ENCODE measurements at regions not wholly inside any gene's neighbourhood (a gene's known extent, or its start where the extent isn't known, plus 50 kb on each side); places are given as distances from the start of the nearest gene placed in this dataset.
A peak's percentile ranks its signal among the peaks of the same experiment; 100 is the strongest.
"Not testable (repeated sequence)": the region's sequence is repeated elsewhere in the genome, so short reads cannot be mapped to it uniquely, and the experiment has no call there.

DNA sequence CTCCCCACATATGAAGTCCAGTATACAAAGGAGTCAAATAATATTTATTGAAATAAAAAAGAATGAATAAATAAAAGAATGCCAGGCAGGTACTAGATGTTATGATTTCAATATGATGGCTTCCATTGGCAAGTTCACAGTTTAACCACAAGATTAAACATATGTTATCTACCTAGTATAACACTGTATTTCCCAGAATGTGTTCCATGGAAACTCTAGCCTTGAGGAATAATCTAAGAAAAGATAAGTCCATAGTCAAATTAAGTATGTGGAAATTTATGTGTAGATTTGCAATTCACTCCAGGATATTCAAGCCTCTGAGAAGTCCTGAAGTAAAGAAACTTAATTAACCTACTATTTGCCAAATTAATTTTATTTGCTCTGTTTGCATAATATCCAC, 71.1 kb upstream of the FMNL2 start:
- TF ChIP-seq, protein P1, sequence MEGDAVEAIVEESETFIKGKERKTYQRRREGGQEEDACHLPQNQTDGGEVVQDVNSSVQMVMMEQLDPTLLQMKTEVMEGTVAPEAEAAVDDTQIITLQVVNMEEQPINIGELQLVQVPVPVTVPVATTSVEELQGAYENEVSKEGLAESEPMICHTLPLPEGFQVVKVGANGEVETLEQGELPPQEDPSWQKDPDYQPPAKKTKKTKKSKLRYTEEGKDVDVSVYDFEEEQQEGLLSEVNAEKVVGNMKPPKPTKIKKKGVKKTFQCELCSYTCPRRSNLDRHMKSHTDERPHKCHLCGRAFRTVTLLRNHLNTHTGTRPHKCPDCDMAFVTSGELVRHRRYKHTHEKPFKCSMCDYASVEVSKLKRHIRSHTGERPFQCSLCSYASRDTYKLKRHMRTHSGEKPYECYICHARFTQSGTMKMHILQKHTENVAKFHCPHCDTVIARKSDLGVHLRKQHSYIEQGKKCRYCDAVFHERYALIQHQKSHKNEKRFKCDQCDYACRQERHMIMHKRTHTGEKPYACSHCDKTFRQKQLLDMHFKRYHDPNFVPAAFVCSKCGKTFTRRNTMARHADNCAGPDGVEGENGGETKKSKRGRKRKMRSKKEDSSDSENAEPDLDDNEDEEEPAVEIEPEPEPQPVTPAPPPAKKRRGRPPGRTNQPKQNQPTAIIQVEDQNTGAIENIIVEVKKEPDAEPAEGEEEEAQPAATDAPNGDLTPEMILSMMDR (conservative IDR thresholded peaks at IDR 0.05; ENCODE audit: low read length), result no peak
- DNase-seq (ENCODE audit: low read depth), result no peak

DNA sequence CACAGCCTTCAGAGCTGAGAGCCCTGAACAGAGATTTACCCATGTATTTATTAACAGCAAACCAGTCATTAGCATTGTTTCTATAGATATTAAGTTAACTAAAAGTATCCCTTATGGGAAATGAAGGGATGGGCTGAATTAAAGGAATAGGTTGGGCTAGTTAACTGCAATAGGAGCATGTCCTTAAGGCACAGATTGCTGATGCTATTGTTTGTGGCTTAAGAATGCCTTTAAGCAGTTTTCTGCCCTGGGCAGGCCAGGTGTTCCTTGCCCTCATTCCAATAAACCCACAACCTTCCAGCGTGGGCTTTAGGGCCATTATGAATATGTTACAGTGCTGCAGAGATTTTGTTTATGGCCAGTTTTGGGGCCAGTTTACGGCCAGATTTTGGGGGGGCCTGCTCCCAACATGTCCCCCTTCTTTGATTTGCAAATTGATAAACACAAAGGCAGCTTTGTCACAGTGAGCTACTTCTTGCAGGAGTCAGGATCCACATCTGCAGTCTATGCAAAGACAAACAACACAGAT, 61.2 kb upstream of the FMNL2 start:
- not testable (repeated sequence) for DNase-seq (ENCODE audit: low read depth)

More for the DNA sequence above, 71.1 kb upstream of the FMNL2 start:
- H3K4me3 ChIP-seq (ENCODE audit: low read length), result no peak overlapping the region

DNA sequence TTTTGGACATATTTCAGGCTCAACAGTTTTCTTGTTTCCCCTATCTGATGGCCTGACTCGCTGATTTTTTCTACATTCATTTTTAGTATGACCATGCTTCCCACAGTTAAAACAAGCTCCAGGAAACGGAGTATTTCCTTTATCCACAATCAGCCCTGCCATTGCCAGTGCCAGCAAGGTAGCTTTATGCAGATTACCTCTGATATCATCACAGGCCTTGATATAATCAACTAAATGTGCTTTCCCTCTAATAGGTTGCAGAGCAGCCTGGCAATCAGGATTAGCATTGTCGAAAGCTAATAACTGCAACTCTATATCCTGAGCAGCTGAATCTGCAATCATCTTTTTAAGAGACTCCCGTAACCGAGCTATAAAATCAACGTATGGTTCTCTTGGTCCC, 57.1 kb upstream of the FMNL2 start:
- H3K4me3 ChIP-seq (ENCODE audit: low read length); DNase-seq (ENCODE audit: low read depth): not testable (repeated sequence)

More for the DNA sequence above, 61.2 kb upstream of the FMNL2 start:
- H3K4me3 ChIP-seq (ENCODE audit: low read length), result not testable (repeated sequence)

DNA sequence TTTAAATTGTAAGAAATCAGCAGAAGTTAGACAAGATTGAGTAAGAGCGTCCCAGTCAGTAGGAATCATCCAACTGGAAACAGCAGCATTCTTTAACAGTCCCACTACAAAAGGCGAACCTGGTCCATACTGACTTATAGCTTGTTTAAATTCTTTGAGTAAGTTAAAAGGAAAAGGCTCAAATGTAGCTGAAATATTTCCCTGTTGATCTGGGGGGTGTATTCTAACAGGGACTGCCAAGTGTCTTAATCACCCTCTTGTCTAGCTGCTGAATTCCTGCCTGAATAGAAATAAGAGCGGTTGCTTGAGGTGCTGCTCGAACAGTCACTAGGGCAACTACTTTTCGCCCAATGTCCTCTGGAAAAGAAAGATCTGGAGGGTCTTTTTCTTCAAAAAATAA, 56.4 kb upstream of the FMNL2 start:
- DNase-seq (ENCODE audit: low read depth), result peak; percentile 38
- no peak overlapping the region for H3K4me3 ChIP-seq (ENCODE audit: low read length)
- TF ChIP-seq, protein P1 (conservative IDR thresholded peaks at IDR 0.05; ENCODE audit: low read length), result no peak

DNA sequence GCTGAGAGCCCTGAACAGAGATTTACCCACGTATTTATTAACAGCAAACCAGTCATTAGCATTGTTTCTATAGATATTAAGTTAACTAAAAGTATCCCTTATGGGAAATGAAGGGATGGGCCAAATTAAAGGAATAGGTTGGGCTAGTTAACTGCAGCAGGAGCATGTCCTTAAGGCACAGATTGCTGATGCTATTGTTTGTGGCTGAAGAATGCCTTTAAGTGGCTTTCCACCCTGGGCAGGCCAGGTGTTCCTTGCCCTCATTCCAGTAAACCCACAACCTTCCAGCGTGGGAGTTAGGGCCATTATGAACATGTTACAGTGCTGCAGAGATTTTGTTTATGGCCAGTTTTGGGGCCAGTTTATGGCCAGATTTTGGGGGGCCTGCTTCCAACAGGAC, 55.6 kb upstream of the FMNL2 start:
- H3K4me3 ChIP-seq (ENCODE audit: low read length); DNase-seq (ENCODE audit: low read depth): not testable (repeated sequence)

DNA sequence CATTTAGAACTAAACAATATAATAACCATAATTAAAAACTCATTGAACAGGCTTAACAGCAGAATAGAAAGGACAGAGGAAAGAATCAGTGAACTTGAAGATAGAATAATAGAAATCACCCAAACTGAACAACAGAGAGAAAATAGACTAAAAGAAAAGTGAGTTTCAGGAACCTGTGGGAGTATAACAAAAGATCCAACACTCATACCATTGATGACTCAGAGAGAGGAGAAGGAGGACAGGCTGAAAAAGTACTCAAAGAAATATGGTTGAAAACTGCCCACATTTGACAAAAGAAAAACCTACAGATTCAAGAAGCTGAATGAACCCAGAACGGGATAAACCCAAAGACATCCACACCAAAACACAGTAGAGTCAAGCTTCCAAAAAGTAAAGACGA, 54.2 kb upstream of the FMNL2 start:
- no peak for DNase-seq (ENCODE audit: low read depth)
- TF ChIP-seq, protein P1 (conservative IDR thresholded peaks at IDR 0.05; ENCODE audit: low read length), result no peak
- H3K4me3 ChIP-seq (ENCODE audit: low read length), result no peak overlapping the region

DNA sequence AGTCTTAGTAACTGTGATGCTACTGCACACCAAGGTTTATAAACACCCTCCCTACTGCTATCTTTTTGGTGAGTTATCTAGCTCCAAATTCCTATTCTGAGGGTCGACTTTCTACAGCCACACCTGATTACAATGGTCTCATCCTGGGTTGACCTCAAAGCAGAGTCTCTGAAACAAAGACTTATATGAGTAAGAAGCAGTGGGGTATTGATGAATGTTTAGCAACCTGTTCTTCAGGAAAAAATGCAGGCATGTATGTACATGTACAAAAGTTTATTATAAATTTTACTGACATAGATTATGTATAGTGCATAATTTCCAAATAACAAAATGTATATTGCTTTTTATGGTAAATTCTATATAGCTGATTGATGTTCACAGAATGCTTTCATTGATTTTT, 51.6 kb upstream of the FMNL2 start:
- no peak overlapping the region for H3K4me3 ChIP-seq (ENCODE audit: low read length)
- TF ChIP-seq, protein P1 (conservative IDR thresholded peaks at IDR 0.05; ENCODE audit: low read length), result no peak
- no peak for DNase-seq (ENCODE audit: low read depth)

DNA sequence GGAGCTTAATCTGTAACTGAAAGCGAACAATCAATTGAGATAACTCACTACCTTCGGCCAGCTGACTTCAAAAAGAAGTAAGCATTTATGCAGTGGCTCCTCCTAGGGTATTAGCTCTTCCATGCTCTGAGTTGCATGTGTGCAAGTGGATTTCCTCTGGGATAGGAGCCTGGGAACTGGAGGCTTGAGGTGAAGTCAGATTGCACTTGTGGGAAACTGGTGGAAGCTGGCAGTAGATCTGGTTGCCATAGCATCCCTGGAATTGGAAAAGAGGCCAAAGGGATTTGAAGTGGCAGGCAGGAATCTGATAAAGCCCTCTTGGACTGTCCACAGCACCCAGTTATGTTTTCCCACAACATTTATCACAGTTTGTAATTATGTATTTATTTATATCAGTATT, 50.6 kb upstream of the FMNL2 start:
- DNase-seq (ENCODE audit: low read depth), result peak; percentile 12

More for the DNA sequence above, 50.6 kb upstream of the FMNL2 start:
- TF ChIP-seq, protein P1 (conservative IDR thresholded peaks at IDR 0.05; ENCODE audit: low read length), result no peak
- no peak overlapping the region for H3K4me3 ChIP-seq (ENCODE audit: low read length)
